ENCODE measurements at regions not wholly inside any gene's neighbourhood (a gene's known extent, or its start where the extent isn't known, plus 50 kb on each side); places are given as distances from the start of the nearest gene placed in this dataset.

DNA sequence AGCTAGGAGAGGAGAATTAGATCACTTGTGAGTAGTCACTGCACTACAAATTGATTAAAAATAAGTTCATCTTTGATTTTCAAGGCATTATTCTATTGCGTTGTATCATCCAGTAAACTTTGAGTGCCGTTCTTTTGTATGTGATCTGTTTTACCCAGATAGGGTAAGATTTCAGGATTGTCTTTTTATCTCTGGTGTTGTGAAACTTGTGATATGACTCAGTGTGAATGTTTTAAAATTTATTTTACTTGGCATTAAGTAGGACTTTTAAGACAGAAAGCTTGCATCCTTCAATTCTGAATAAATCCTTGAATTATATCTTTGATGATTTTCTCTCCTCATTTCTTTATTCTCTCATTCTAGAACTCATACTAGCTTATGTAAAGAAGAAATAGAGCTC, 93.3 kb upstream of the ADAMTS5 start:
- H3K27ac ChIP-seq = no peak overlapping the region
- no peaks in the 10 kb centered on the region for H3K36me3 ChIP-seq
- H3K4me1 ChIP-seq = no peaks in the 10 kb centered on the region
- no peaks in the 10 kb centered on the region for H3K27me3 ChIP-seq
- TF ChIP-seq, protein P1, sequence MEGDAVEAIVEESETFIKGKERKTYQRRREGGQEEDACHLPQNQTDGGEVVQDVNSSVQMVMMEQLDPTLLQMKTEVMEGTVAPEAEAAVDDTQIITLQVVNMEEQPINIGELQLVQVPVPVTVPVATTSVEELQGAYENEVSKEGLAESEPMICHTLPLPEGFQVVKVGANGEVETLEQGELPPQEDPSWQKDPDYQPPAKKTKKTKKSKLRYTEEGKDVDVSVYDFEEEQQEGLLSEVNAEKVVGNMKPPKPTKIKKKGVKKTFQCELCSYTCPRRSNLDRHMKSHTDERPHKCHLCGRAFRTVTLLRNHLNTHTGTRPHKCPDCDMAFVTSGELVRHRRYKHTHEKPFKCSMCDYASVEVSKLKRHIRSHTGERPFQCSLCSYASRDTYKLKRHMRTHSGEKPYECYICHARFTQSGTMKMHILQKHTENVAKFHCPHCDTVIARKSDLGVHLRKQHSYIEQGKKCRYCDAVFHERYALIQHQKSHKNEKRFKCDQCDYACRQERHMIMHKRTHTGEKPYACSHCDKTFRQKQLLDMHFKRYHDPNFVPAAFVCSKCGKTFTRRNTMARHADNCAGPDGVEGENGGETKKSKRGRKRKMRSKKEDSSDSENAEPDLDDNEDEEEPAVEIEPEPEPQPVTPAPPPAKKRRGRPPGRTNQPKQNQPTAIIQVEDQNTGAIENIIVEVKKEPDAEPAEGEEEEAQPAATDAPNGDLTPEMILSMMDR (IDR thresholded peaks at IDR 0.05) = no peak
- TF ChIP-seq POLR2A (IDR thresholded peaks at IDR 0.05) = no peak
- H3K4me3 ChIP-seq = no peak overlapping the region
- H3K9me3 ChIP-seq = no peaks in the 10 kb centered on the region
- DNase-seq = no peak

DNA sequence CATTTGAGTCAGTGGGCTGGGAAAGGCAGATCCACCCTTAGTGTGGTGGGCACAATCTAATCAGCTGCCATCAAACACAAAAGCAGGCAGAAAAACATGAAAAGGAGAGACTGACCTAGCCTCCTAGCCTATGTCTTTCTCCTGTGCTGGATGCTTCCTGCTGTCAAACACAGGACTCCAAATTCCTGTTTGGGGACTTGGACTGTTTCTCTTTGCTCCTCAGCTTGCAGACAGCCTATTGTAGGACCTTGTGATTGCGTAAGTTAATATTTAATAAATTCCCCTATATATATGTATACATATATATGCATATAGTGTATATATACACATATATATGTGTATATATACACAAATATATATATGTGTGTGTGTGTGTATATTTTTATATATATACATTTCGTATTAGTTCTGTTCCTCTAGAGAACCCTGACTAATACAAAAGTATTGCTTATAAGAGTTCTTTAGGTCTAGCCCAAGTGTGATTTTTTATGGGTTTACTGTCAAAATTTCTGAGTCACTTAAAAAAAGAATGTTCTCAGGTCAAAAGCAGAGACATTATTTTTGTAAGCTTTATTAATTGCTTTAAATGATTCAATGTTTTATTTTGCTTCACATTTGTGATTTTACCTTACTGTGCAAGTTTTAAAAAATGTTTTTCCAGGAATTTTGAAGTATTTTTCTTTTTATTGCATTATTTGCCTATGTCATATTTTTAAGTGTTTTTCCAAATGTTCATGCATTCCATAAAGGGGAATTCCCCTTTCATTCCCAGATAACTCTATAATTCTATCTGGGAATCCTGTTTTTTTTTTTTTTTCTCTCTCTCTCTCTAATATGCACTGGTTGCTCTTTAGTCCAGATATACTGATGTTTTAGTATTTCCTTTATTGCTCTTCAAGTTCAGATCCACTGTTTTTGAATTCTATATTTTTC, 92.1 kb upstream of the ADAMTS5 start:
- Histone ChIP-seq H3K27me3 (no peaks in the 10 kb centered on the region), H3K4me3 (no peak overlapping the region), H3K4me1 (no peaks in the 10 kb centered on the region), H3K27ac (no peak overlapping the region), H3K9me3 (no peaks in the 10 kb centered on the region), H3K36me3 (no peaks in the 10 kb centered on the region)
- TF ChIP-seq POLR2A (IDR thresholded peaks at IDR 0.05) = no peak
- TF ChIP-seq, protein P1 (IDR thresholded peaks at IDR 0.05) = no peak
- no peak for DNase-seq

- TF ChIP-seq POLR2A (IDR thresholded peaks at IDR 0.05) = no peak
- TF ChIP-seq, protein P1 (IDR thresholded peaks at IDR 0.05) = no peak
- Histone ChIP-seq H3K27me3 (no peaks in the 10 kb centered on the region), H3K9me3 (no peaks in the 10 kb centered on the region), H3K4me1 (no peaks in the 10 kb centered on the region), H3K4me3 (no peak overlapping the region), H3K36me3 (no peaks in the 10 kb centered on the region), H3K27ac (no peak overlapping the region)
- DNase-seq = no peak
Observed at GRCh38 chr21:27057997-27058396, 91.1 kb upstream of the ADAMTS5 start.

- Histone ChIP-seq H3K27ac (no peak overlapping the region), H3K36me3 (no peaks in the 10 kb centered on the region)
- TF ChIP-seq, protein P1 (IDR thresholded peaks at IDR 0.05) = no peak
- TF ChIP-seq POLR2A (IDR thresholded peaks at IDR 0.05) = no peak
Observed at GRCh38 chr21:27047658-27048314, 80.9 kb upstream of the ADAMTS5 start.

DNA sequence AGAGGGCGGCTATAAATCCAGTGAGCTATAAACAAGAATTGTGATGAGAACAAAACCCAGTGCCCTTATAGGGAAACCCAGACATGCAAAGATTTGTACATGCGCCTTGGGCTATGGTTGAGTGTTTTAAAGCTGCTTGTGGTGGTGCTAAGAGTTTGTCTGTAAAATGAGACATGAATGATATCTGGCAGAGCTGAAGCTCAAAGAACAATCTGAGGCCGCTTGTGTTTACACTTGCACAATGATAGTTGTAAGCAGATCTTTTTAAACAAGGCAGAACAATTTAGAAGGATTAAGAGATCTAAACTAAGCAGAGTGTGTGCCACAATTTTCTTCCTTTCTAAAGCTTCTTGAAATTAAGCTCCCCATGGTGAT, 80.4 kb upstream of the ADAMTS5 start:
- TF ChIP-seq, protein P1 (IDR thresholded peaks at IDR 0.05) = no peak
- H3K4me1 ChIP-seq = no peaks in the 10 kb centered on the region
- H3K36me3 ChIP-seq = no peaks in the 10 kb centered on the region
- H3K27me3 ChIP-seq = no peaks in the 10 kb centered on the region
- no peak for DNase-seq
- H3K9me3 ChIP-seq = no peaks in the 10 kb centered on the region
- H3K4me3 ChIP-seq = no peak overlapping the region
- no peak overlapping the region for H3K27ac ChIP-seq

More at GRCh38 chr21:27047658-27048314, 80.9 kb upstream of the ADAMTS5 start:
- H3K27me3 ChIP-seq = no peaks in the 10 kb centered on the region
- no peak overlapping the region for H3K4me3 ChIP-seq
- no peak for DNase-seq
- H3K4me1 ChIP-seq = no peaks in the 10 kb centered on the region
- no peaks in the 10 kb centered on the region for H3K9me3 ChIP-seq
